Panc1 (cell line): ENCODE measurements at regions not wholly inside any gene's neighbourhood (a gene's known extent, or its start where the extent isn't known, plus 50 kb on each side); places are given as distances from the start of the nearest gene placed in this dataset.

Experiments
- ATAC-seq: fragments of 200-7000 bp; cut with Tn5 transposase; 2 replicates; pipeline ENCODE4 v1.9.1; 2020; ENCODE audit warnings: mild to moderate bottlenecking, moderate library complexity
- BruUV-seq: library from RNA; stranded (reverse); fragments of 400-500 nt; replicated peaks from 2 replicates; lab custom pipeline; 2021; lab: Mats Ljungman, UMichigan
- CTCF ChIA-PET: fragments of 300-600 bp; sonication (Branson Sonifier 250); formaldehyde crosslinking; loops from one replicate; lab custom pipeline; 2022; ENCODE audit warnings: antibody characterized with exemption; lab: Charles Lee
- POLR2A ChIA-PET: fragments of 300-600 bp; sonication (Branson Sonifier 250); formaldehyde crosslinking; loops from one replicate; lab custom pipeline; 2022; ENCODE audit warnings: antibody characterized with exemption; lab: Charles Lee
- DNase-seq: peaks from one replicate; pipeline ENCODE4 v3.0.0-alpha.2; 2010; ENCODE audit warnings: low read depth, low spot score
- H3K27ac ChIP-seq: 2 replicates; pipeline ENCODE4 v1.5.1; 2011; ENCODE audit warnings: mild to moderate bottlenecking, low read length, inconsistent platforms
- H3K27me3 ChIP-seq: fragments of 200-500 bp; sonication (Bioruptor generic); 2 replicates; pipeline ENCODE4 v1.6.0; 2014; ENCODE audit warnings: low read length, inconsistent platforms; ENCODE audit not compliant: control insufficient read depth, insufficient read depth
- H3K36me3 ChIP-seq: fragments of 200-500 bp; sonication (Bioruptor generic); 2 replicates; pipeline ENCODE4 v1.5.1; 2014; ENCODE audit warnings: inconsistent platforms, mild to moderate bottlenecking, low read length, moderate library complexity; ENCODE audit not compliant: control insufficient read depth, insufficient read depth
- H3K4me1 ChIP-seq: 2 replicates; pipeline ENCODE4 v1.5.1; 2011; ENCODE audit warnings: inconsistent platforms, mild to moderate bottlenecking, low read length, moderate library complexity; ENCODE audit not compliant: control insufficient read depth, insufficient read depth
- H3K4me3 ChIP-seq, 2 experiments: 2 replicates each; pipeline ENCODE4 v1.5.1; 2011 to 2012; ENCODE audit warnings: low read depth in 2 of 2, low read length in 2 of 2, mild to moderate bottlenecking in 2 of 2, inconsistent platforms in 1 of 2, moderate library complexity in 1 of 2
- H3K9me3 ChIP-seq: fragments of 200-500 bp; sonication (Bioruptor generic); 2 replicates; pipeline ENCODE4 v1.5.1; 2014; ENCODE audit warnings: low read depth, mild to moderate bottlenecking, inconsistent platforms, low read length, moderate library complexity; ENCODE audit not compliant: control insufficient read depth, insufficient read depth
- CTCF ChIP-seq: fragments of 450-650 bp; IDR thresholded peaks from 2 replicates; pipeline ENCODE4 v1.5.1; 2017; ENCODE audit warnings: mild to moderate bottlenecking
- POLR2AphosphoS5 ChIP-seq: IDR thresholded peaks from 2 replicates; pipeline ENCODE4 v1.6.1; 2012; ENCODE audit warnings: mild to moderate bottlenecking, low read depth, low read length, moderate library complexity
- SIN3A ChIP-seq: IDR thresholded peaks from 2 replicates; pipeline ENCODE4 v1.6.1; 2012; ENCODE audit warnings: low read depth, mild to moderate bottlenecking, low read length, moderate library complexity, borderline replicate concordance; ENCODE audit not compliant: insufficient read depth
- TCF7L2 ChIP-seq: IDR thresholded peaks from 2 replicates; pipeline ENCODE4 v1.6.1; 2011; ENCODE audit warnings: mild to moderate bottlenecking, low read depth, low read length, inconsistent platforms
- in situ Hi-C: cut with HindIII; loops from 2 replicates; pipeline ENCODE4 v1.10.0; 2016; ENCODE audit warnings: low sequenced_read_pairs, low pct_unique_long_range_greater_than_20kb
- intact Hi-C: fragments of 100-400 bp; cut with micrococcal nuclease; formaldehyde crosslinking; loops from one replicate; pipeline ENCODE4 v1.10.0; 2022; ENCODE audit not compliant: unreplicated experiment
- TF ChIP-seq, protein P1 (sequence below), 2 experiments: IDR thresholded peaks; 2 replicates each; pipeline ENCODE4 v1.6.1; 2011 to 2012; ENCODE audit warnings: low read depth in 2 of 2, control low read depth in 1 of 2, low read length in 1 of 2, mild to moderate bottlenecking in 1 of 2, moderate library complexity in 1 of 2; ENCODE audit not compliant: insufficient read depth in 1 of 2

- no TSS peak for BruUV-seq
- TF ChIP-seq, protein P1, sequence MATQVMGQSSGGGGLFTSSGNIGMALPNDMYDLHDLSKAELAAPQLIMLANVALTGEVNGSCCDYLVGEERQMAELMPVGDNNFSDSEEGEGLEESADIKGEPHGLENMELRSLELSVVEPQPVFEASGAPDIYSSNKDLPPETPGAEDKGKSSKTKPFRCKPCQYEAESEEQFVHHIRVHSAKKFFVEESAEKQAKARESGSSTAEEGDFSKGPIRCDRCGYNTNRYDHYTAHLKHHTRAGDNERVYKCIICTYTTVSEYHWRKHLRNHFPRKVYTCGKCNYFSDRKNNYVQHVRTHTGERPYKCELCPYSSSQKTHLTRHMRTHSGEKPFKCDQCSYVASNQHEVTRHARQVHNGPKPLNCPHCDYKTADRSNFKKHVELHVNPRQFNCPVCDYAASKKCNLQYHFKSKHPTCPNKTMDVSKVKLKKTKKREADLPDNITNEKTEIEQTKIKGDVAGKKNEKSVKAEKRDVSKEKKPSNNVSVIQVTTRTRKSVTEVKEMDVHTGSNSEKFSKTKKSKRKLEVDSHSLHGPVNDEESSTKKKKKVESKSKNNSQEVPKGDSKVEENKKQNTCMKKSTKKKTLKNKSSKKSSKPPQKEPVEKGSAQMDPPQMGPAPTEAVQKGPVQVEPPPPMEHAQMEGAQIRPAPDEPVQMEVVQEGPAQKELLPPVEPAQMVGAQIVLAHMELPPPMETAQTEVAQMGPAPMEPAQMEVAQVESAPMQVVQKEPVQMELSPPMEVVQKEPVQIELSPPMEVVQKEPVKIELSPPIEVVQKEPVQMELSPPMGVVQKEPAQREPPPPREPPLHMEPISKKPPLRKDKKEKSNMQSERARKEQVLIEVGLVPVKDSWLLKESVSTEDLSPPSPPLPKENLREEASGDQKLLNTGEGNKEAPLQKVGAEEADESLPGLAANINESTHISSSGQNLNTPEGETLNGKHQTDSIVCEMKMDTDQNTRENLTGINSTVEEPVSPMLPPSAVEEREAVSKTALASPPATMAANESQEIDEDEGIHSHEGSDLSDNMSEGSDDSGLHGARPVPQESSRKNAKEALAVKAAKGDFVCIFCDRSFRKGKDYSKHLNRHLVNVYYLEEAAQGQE (IDR thresholded peaks at IDR 0.05; ENCODE audit: insufficient read depth in 1 of 2, low read depth in 2 of 2, low read length in 1 of 2), result no peak
- TF ChIP-seq SIN3A, result no peak
- TF ChIP-seq TCF7L2, result no peak
- no peak for TF ChIP-seq POLR2AphosphoS5
- H3K36me3 ChIP-seq, result no peaks in the 10 kb centered on the region
- no peaks in the 10 kb centered on the region for H3K27me3 ChIP-seq
- in situ Hi-C loops (no loop called here), intact Hi-C loops (no loop called here)
- 0 out of 2 replicates have a peak, but pooled peaks cover 3% of the 10 kb centered on the region for H3K4me1 ChIP-seq
- DNase-seq (no peak), ATAC-seq (no peak)
- ChIA-PET CTCF (no interaction called here), POLR2A (no interaction called here)
- no peak overlapping the region for H3K27ac ChIP-seq
- no peaks in the 10 kb centered on the region for H3K9me3 ChIP-seq
- H3K4me3 ChIP-seq, result no peak overlapping the region
Observed at GRCh38 chr4:124899997-124900396, 187.5 kb upstream of the ANKRD50 start.

- no peak for ATAC-seq
- intact Hi-C loops, result no loop called here
- H3K9me3 ChIP-seq, result no peaks in the 10 kb centered on the region
- no peak for DNase-seq
- in situ Hi-C loops, result no loop called here
- TF ChIP-seq, protein P1 (IDR thresholded peaks at IDR 0.05; ENCODE audit: insufficient read depth in 1 of 2, low read depth in 2 of 2, low read length in 1 of 2), result no peak
- no peak for TF ChIP-seq SIN3A
- TF ChIP-seq POLR2AphosphoS5, result no peak
- no peak for TF ChIP-seq CTCF
- no peak for TF ChIP-seq TCF7L2
- CTCF ChIA-PET, result no interaction called here
- no peaks in the 10 kb centered on the region for H3K36me3 ChIP-seq
- no peaks in the 10 kb centered on the region for H3K4me1 ChIP-seq
- no peaks in the 10 kb centered on the region for H3K27me3 ChIP-seq
- H3K27ac ChIP-seq, result no peak overlapping the region
- POLR2A ChIA-PET, result interaction anchor here (0.6 kb wide), 1 partner anchor 33 kb away, joined by 6 read pairs; no protein-coding TSS in a partner anchor
- BruUV-seq, result no TSS peak
- no peak overlapping the region for H3K4me3 ChIP-seq
Observed at GRCh38 chr4:124890522-124890921, 178.0 kb upstream of the ANKRD50 start.
